ENCODE measurements at regions not wholly inside any gene's neighbourhood (a gene's known extent, or its start where the extent isn't known, plus 50 kb on each side); places are given as distances from the start of the nearest gene placed in this dataset.
"Not testable (repeated sequence)": the region's sequence is repeated elsewhere in the genome, so short reads cannot be mapped to it uniquely, and the experiment has no call there.

- no peak for DNase-seq (ENCODE audit: low read depth in 2 of 2)
- H3K4me3 ChIP-seq (replicated peaks in 1 of 2; ENCODE audit: low read depth in 2 of 2, low read length in 2 of 2): no peak overlapping the region
- TF ChIP-seq CTCF (IDR thresholded peaks at IDR 0.05; ENCODE audit: low read depth, low read length): no peak
These were observed 473.9 kb upstream of the HS3ST5 start for GRCh38 chr6:114816678-114817077.

- no peak for DNase-seq (ENCODE audit: low read depth in 2 of 2)
- no peak for TF ChIP-seq CTCF (IDR thresholded peaks at IDR 0.05; ENCODE audit: low read depth, low read length)
- H3K4me3 ChIP-seq (replicated peaks in 1 of 2; ENCODE audit: low read depth in 2 of 2, low read length in 2 of 2): no peak overlapping the region
These were observed 467.6 kb upstream of the HS3ST5 start for GRCh38 chr6:114810468-114810867.

GRCh38 chr6:114805426-114805825, 462.6 kb upstream of the HS3ST5 start:
- not testable (repeated sequence) for DNase-seq (ENCODE audit: low read depth in 2 of 2); H3K4me3 ChIP-seq (replicated peaks in 1 of 2; ENCODE audit: low read depth in 2 of 2, low read length in 2 of 2)

- DNase-seq (ENCODE audit: low read depth in 2 of 2): no peak
- TF ChIP-seq CTCF (IDR thresholded peaks at IDR 0.05; ENCODE audit: low read depth, low read length): no peak
- no peak overlapping the region for H3K4me3 ChIP-seq (replicated peaks in 1 of 2; ENCODE audit: low read depth in 2 of 2, low read length in 2 of 2)
These were observed 453.8 kb upstream of the HS3ST5 start for GRCh38 chr6:114796576-114796975.

- no peak for DNase-seq (ENCODE audit: low read depth in 2 of 2)
- TF ChIP-seq CTCF (IDR thresholded peaks at IDR 0.05; ENCODE audit: low read depth, low read length): no peak
- H3K4me3 ChIP-seq (replicated peaks in 1 of 2; ENCODE audit: low read depth in 2 of 2, low read length in 2 of 2): no peak overlapping the region
These were observed 450.6 kb upstream of the HS3ST5 start for GRCh38 chr6:114793428-114793827.

- TF ChIP-seq CTCF (IDR thresholded peaks at IDR 0.05; ENCODE audit: low read depth, low read length): no peak
- H3K4me3 ChIP-seq (replicated peaks in 1 of 2; ENCODE audit: low read depth in 2 of 2, low read length in 2 of 2): no peak overlapping the region
- no peak for DNase-seq (ENCODE audit: low read depth in 2 of 2)
These were observed 442.7 kb upstream of the HS3ST5 start for GRCh38 chr6:114785235-114786127.

GRCh38 chr6:114783783-114784182, 441.0 kb upstream of the HS3ST5 start:
- no peak overlapping the region for H3K4me3 ChIP-seq (replicated peaks in 1 of 2; ENCODE audit: low read depth in 2 of 2, low read length in 2 of 2)
- DNase-seq (ENCODE audit: low read depth in 2 of 2): no peak
- no peak for TF ChIP-seq CTCF (IDR thresholded peaks at IDR 0.05; ENCODE audit: low read depth, low read length)

Measured in cardiac fibroblast (primary cell).